ENCODE measurements at regions not wholly inside any gene's neighbourhood (a gene's known extent, or its start where the extent isn't known, plus 50 kb on each side); places are given as distances from the start of the nearest gene placed in this dataset.

GRCh38 chr6:53398247-53399026 lies 49.7 kb upstream of the ELOVL5 start:
- no peak for TF ChIP-seq CTCF (IDR thresholded peaks at IDR 0.05; ENCODE audit: insufficient read depth, low read length)
- no peak for TF ChIP-seq SPI1 (IDR thresholded peaks at IDR 0.05; ENCODE audit: borderline replicate concordance, low read depth)
- no peak for TF ChIP-seq GABPA (IDR thresholded peaks at IDR 0.05; ENCODE audit: low read depth)
- no peak for TF ChIP-seq POLR2AphosphoS5 (IDR thresholded peaks at IDR 0.05; ENCODE audit: low read depth)
- TF ChIP-seq REST (IDR thresholded peaks at IDR 0.05; ENCODE audit: insufficient replicate concordance, low read depth) = no peak
